Adrenal gland (tissue), 5 donors: ENCODE measurements at regions not wholly inside any gene's neighbourhood (a gene's known extent, or its start where the extent isn't known, plus 50 kb on each side); places are given as distances from the start of the nearest gene placed in this dataset.

ENCODE experiments used
- POLR2A ChIP-seq, 2 donors: fragments of 450-650 bp; IDR thresholded peaks; one replicate each; pipeline ENCODE4 v1.6.1; 2017; ENCODE audit warnings: antibody characterized with exemption in 2 of 2, mild to moderate bottlenecking in 2 of 2, moderate library complexity in 1 of 2
- TF ChIP-seq, protein P1 (sequence below), 6 experiments: fragments of 450-650 bp in 4 of 6; fragments of 200-600 bp in 2 of 6; sonication (generic) in 1 of 6; IDR thresholded peaks; 1 replicate in 5 of 6; 2 replicates in 1 of 6; pipeline versions ENCODE4 v1.5.1 to v1.8.0; 2016 to 2021; ENCODE audit warnings: antibody characterized with exemption in 6 of 6, mild to moderate bottlenecking in 2 of 6, moderate library complexity in 1 of 6
- donor health status: DM: no; HTN: no; CAD: no.

DNA sequence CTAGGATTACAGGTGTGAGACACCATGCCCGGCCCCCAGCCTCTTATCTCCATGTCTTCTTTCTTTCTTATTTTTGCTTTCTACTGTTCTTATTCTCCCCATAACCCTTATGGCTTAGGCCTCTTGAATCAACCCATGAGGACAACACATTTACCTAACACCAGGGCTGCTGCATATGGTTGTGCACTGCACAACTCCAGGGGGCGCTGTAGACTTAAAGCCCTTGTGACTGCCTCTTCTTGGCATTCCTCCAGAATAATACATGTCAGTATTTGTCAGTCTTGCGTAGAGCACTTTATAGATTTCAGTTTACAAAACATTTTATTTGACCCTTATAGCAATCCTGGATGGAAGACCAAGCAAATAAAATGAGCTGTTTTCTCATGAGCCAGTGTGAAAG, 225.0 kb upstream of the SALL1 start:
- TF ChIP-seq, protein P1, sequence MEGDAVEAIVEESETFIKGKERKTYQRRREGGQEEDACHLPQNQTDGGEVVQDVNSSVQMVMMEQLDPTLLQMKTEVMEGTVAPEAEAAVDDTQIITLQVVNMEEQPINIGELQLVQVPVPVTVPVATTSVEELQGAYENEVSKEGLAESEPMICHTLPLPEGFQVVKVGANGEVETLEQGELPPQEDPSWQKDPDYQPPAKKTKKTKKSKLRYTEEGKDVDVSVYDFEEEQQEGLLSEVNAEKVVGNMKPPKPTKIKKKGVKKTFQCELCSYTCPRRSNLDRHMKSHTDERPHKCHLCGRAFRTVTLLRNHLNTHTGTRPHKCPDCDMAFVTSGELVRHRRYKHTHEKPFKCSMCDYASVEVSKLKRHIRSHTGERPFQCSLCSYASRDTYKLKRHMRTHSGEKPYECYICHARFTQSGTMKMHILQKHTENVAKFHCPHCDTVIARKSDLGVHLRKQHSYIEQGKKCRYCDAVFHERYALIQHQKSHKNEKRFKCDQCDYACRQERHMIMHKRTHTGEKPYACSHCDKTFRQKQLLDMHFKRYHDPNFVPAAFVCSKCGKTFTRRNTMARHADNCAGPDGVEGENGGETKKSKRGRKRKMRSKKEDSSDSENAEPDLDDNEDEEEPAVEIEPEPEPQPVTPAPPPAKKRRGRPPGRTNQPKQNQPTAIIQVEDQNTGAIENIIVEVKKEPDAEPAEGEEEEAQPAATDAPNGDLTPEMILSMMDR (IDR thresholded peaks at IDR 0.05), result no peak
- TF ChIP-seq POLR2A (IDR thresholded peaks at IDR 0.05), result no peak
